GM12873 (cell line): ENCODE measurements at regions not wholly inside any gene's neighbourhood (a gene's known extent, or its start where the extent isn't known, plus 50 kb on each side); places are given as distances from the start of the nearest gene placed in this dataset.

Source experiments
- TF ChIP-seq, protein P1 (sequence below): IDR thresholded peaks from 2 replicates; pipeline ENCODE4 v1.5.1; 2012; ENCODE audit warnings: low read depth, mild to moderate bottlenecking, moderate library complexity, low read length, control low read depth; ENCODE audit not compliant: insufficient read depth; ENCODE audit errors: missing control alignments

- TF ChIP-seq, protein P1, sequence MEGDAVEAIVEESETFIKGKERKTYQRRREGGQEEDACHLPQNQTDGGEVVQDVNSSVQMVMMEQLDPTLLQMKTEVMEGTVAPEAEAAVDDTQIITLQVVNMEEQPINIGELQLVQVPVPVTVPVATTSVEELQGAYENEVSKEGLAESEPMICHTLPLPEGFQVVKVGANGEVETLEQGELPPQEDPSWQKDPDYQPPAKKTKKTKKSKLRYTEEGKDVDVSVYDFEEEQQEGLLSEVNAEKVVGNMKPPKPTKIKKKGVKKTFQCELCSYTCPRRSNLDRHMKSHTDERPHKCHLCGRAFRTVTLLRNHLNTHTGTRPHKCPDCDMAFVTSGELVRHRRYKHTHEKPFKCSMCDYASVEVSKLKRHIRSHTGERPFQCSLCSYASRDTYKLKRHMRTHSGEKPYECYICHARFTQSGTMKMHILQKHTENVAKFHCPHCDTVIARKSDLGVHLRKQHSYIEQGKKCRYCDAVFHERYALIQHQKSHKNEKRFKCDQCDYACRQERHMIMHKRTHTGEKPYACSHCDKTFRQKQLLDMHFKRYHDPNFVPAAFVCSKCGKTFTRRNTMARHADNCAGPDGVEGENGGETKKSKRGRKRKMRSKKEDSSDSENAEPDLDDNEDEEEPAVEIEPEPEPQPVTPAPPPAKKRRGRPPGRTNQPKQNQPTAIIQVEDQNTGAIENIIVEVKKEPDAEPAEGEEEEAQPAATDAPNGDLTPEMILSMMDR, result no peak
Observed at GRCh38 chr13:87331178-87331577, 340.0 kb upstream of the SLITRK5 start.

DNA sequence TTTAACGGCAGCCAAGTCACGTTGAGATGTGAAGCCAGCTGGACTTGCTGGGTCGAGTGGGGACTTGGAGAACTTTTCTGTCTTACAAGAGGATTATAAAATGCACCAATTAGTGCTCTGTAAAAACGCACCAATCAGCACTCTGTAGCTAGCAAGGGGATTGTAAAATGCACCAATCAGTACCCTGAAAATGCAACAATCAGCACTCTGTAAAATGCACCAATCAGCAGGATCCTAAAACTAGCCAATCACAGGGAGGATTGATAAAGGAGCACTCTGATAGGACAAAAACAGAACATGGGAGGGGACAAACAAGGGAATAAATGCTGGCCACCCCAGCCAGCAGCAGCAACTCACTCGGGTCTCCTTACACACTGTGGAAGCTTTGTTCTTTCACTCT is 337.6 kb upstream of the SLITRK5 start:
- TF ChIP-seq, protein P1, result no peak

DNA sequence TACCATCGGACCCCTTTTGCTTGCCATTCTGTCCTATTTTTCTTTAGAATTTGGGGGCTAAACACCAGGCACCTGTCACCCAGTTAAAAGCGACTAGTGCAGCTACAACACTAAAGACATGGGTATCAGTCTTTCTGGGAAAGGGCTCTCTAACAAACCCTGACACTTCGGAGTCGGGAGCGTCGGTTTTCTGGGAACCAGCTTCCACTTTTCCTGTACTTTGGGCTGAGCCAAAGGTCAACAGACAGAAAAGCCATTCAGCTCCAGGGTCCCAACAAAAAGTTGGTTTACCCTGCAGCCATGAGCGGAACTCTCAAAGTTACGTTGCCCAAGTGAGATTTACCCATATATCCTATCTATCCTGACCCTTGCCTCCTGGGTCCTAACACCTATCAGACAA is 337.0 kb upstream of the SLITRK5 start:
- TF ChIP-seq, protein P1, result no peak

- TF ChIP-seq, protein P1, result no peak
Observed at GRCh38 chr13:87344176-87344575, 327.0 kb upstream of the SLITRK5 start.

- TF ChIP-seq, protein P1, result no peak
Observed at GRCh38 chr13:87355451-87355850, 315.7 kb upstream of the SLITRK5 start.

- TF ChIP-seq, protein P1, result no peak
Observed at GRCh38 chr13:87356314-87356713, 314.9 kb upstream of the SLITRK5 start.

DNA sequence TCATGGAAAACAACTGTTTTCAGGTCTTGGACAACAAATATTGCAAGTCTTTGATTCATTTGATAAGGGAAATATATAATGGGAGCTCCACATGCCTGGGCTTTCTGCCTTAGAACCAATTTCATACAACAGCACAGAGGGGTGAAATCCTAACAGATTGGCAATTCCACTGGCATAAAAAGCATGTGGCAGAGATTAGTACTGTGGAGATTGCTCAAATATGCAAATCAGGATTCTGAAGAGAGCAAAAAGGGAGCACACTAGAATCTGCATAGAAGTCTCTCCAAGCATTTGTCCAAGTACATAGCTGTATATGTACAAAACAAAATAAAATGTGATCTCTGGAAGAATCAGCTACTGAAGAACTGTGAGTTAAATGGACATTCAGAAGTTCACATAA is 312.9 kb upstream of the SLITRK5 start:
- TF ChIP-seq, protein P1, result no peak
